ENCODE measurements at regions not wholly inside any gene's neighbourhood (a gene's known extent, or its start where the extent isn't known, plus 50 kb on each side); places are given as distances from the start of the nearest gene placed in this dataset.

DNA sequence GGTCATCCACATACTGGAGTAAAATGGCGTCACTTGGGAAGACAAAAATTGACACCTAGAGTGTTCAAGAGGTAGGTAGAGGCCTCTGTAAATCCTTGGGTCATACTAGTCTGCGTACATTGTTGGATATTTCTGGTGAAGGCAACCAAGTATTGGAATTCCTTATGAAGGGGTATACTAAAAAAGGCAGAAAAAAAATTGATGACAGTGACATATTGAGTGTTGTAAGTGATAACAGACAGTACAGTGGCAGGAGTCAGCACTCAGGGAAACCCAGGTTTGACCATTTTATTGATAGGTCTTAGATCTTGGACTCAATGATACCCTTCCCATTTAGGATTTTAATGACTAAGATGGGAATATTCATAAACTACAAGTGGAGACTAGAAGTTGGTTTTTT, 359.1 kb upstream of the VSTM2A start:
- Mint-ChIP-seq H3K36me3 (ENCODE audit: low read depth) (no peaks in the 10 kb centered on the region), H3K27ac (no peak overlapping the region), H3K4me1 (no peaks in the 10 kb centered on the region), H3K27me3 (no peaks in the 10 kb centered on the region), H3K4me3 (no peak overlapping the region), H3K9me3 (peaks cover 18% of the 10 kb centered on the region)
- intact Hi-C loops (cut with micrococcal nuclease): no loop called here
- ChIA-PET POLR2A (no interaction called here), CTCF (no interaction called here)
- TF ChIP-seq, protein P1, sequence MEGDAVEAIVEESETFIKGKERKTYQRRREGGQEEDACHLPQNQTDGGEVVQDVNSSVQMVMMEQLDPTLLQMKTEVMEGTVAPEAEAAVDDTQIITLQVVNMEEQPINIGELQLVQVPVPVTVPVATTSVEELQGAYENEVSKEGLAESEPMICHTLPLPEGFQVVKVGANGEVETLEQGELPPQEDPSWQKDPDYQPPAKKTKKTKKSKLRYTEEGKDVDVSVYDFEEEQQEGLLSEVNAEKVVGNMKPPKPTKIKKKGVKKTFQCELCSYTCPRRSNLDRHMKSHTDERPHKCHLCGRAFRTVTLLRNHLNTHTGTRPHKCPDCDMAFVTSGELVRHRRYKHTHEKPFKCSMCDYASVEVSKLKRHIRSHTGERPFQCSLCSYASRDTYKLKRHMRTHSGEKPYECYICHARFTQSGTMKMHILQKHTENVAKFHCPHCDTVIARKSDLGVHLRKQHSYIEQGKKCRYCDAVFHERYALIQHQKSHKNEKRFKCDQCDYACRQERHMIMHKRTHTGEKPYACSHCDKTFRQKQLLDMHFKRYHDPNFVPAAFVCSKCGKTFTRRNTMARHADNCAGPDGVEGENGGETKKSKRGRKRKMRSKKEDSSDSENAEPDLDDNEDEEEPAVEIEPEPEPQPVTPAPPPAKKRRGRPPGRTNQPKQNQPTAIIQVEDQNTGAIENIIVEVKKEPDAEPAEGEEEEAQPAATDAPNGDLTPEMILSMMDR (IDR thresholded peaks at IDR 0.05): no peak
- ATAC-seq (ENCODE audit: low read depth) (no peak), DNase-seq (no peak)

DNA sequence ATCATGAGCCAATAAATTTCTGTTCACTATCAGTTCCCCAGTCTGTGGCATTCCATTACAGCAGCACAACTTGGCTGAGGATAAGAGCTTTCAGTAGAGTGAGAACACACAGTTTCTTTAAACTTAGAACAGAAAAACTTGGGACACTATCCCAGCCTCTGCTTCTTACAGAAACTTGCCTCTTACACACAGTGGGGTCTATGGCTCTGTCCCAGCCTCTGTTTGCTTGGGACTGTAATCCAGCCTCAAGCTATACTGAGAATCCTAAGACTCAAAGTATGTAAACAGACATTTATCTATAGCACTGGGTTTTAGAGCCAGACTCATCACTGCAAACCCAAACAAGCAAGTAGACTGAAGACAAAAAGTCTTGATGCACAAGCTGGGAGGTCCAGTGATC, 355.8 kb upstream of the VSTM2A start:
- H3K9me3 Mint-ChIP-seq: peaks cover 21% of the 10 kb centered on the region
- no peaks in the 10 kb centered on the region for H3K4me1 Mint-ChIP-seq
- no peaks in the 10 kb centered on the region for H3K27me3 Mint-ChIP-seq
- no peaks in the 10 kb centered on the region for H3K36me3 Mint-ChIP-seq (ENCODE audit: low read depth)
- DNase-seq (no peak), ATAC-seq (ENCODE audit: low read depth) (no peak)
- no peak overlapping the region for H3K4me3 Mint-ChIP-seq
- intact Hi-C loops (cut with micrococcal nuclease): no loop called here
- TF ChIP-seq, protein P1 (IDR thresholded peaks at IDR 0.05): no peak
- ChIA-PET CTCF (no interaction called here), POLR2A (no interaction called here)
- H3K27ac Mint-ChIP-seq: no peak overlapping the region

DNA sequence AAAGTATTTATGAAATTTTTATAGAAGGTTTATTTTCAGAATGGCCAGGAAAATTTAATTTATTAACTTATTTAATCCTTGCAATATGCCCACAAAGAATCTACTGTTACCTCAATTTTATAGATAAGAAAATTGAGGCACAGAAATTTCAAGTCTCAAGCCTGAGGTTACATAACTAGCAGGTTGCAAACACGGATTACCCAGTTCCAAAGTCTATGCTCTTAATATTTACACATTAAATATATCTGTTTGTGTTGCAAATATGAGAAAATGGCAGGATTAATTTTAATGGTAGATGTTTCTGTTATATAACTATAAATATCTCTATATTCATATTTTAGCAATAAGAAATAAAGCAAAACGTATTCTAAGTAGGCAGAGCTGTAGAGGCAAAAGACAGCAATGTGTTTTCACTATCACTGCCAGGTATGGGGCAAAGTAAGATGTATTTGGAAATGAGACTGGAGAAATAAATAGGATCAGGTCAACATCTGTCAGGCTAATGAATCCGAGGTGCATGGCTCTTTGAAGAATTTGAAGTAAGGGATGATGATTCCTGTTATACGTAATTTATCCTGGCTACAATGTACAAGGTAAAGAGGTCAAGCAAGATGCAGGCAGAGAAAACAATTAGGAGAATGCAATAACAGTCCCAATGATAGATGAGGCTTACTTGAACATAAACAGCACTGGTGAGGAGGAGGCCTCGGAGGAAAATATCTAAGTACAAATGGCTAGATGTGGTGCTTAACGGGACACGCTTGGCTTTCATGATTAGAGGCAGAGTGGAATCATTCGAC, 354.1 kb upstream of the VSTM2A start:
- no peak overlapping the region for H3K4me3 Mint-ChIP-seq
- no peaks in the 10 kb centered on the region for H3K4me1 Mint-ChIP-seq
- ATAC-seq (ENCODE audit: low read depth): no peak
- H3K27me3 Mint-ChIP-seq: no peaks in the 10 kb centered on the region
- ChIA-PET POLR2A (no interaction called here), CTCF (no interaction called here)
- TF ChIP-seq, protein P1 (IDR thresholded peaks at IDR 0.05): no peak
- no peak overlapping the region for H3K27ac Mint-ChIP-seq
- H3K36me3 Mint-ChIP-seq (ENCODE audit: low read depth): no peaks in the 10 kb centered on the region
- intact Hi-C loops (cut with micrococcal nuclease): no loop called here
- peaks cover 14% of the 10 kb centered on the region for H3K9me3 Mint-ChIP-seq
- no peak for DNase-seq

- H3K27me3 Mint-ChIP-seq: no peaks in the 10 kb centered on the region
- DNase-seq: no peak
- peaks cover 14% of the 10 kb centered on the region for H3K9me3 Mint-ChIP-seq
- ChIA-PET POLR2A (no interaction called here), CTCF (no interaction called here)
- intact Hi-C loops (cut with micrococcal nuclease): no loop called here
- H3K4me1 Mint-ChIP-seq: no peaks in the 10 kb centered on the region
- H3K27ac Mint-ChIP-seq: no peak overlapping the region
- ATAC-seq (ENCODE audit: low read depth): no peak
- TF ChIP-seq, protein P1 (IDR thresholded peaks at IDR 0.05): no peak
- H3K36me3 Mint-ChIP-seq (ENCODE audit: low read depth): no peaks in the 10 kb centered on the region
- H3K4me3 Mint-ChIP-seq: no peak overlapping the region
Measured at GRCh38 chr7:54188843-54189242, 353.3 kb upstream of the VSTM2A start.

- Mint-ChIP-seq H3K27me3 (no peaks in the 10 kb centered on the region), H3K4me1 (no peaks in the 10 kb centered on the region), H3K27ac (no peak overlapping the region), H3K9me3 (peaks cover 14% of the 10 kb centered on the region), H3K4me3 (no peak overlapping the region), H3K36me3 (ENCODE audit: low read depth) (no peaks in the 10 kb centered on the region)
- no peak for ATAC-seq (ENCODE audit: low read depth)
- ChIA-PET POLR2A (no interaction called here), CTCF (no interaction called here)
- intact Hi-C loops (cut with micrococcal nuclease): no loop called here
- TF ChIP-seq, protein P1 (IDR thresholded peaks at IDR 0.05): no peak
- no peak for DNase-seq
Measured at GRCh38 chr7:54189330-54189729, 352.8 kb upstream of the VSTM2A start.

Measured in activated B cell treated with CpG ODN at 0.5 μM for 24 hours (primary cell).